ENCODE measurements at regions not wholly inside any gene's neighbourhood (a gene's known extent, or its start where the extent isn't known, plus 50 kb on each side); places are given as distances from the start of the nearest gene placed in this dataset.
"Not testable (repeated sequence)": the region's sequence is repeated elsewhere in the genome, so short reads cannot be mapped to it uniquely, and the experiment has no call there.

- no peak overlapping the region for H3K27ac ChIP-seq (ENCODE audit: control insufficient read depth, insufficient read depth)
- ChIA-PET CTCF (interaction anchor here (0.6 kb wide), 2 partner anchors 97 to 336 kb away, joined by 3 to 4 read pairs; no protein-coding TSS in a partner anchor), RAD21 (ENCODE audit: unreplicated experiment) (no interaction called here), SMC1A (ENCODE audit: uncharacterized antibody, unreplicated experiment) (no interaction called here), POLR2A (no interaction called here)
- no peaks in the 10 kb centered on the region for H3K4me1 ChIP-seq (ENCODE audit: control insufficient read depth, insufficient read depth, low read length)
- BruUV-seq (replicated peaks): no TSS peak
- in situ Hi-C loops (cut with MboI) (no loop called here), intact Hi-C loops (cut with micrococcal nuclease; ENCODE audit: unreplicated experiment) (no loop called here)
- H4K20me1 ChIP-seq (ENCODE audit: control insufficient read depth, insufficient read depth): no peaks in the 10 kb centered on the region
- H3K36me3 ChIP-seq (ENCODE audit: control insufficient read depth in 2 of 2, insufficient read depth in 2 of 2, low read length in 1 of 2): no peaks in the 10 kb centered on the region
- no peaks in the 10 kb centered on the region for H3K79me2 ChIP-seq (ENCODE audit: control insufficient read depth, insufficient read depth, low read length)
- DNase-seq (ENCODE audit: low read depth, low spot score) (no peak), ATAC-seq (no peak), FAIRE-seq (no peak)
- no peaks in the 10 kb centered on the region for H3K9me3 ChIP-seq (replicated peaks; ENCODE audit: control insufficient read depth, insufficient read depth, low read length)
- WGBS (ENCODE audit: insufficient coverage, insufficient replicate concordance, low lambda C conversion rate, missing lambda C conversion rate): 0% methylated on average over 3 of the region's 3 CpGs
- H3K27me3 ChIP-seq (replicated peaks in 1 of 2; ENCODE audit: control insufficient read depth in 2 of 2, insufficient read depth in 2 of 2, low read length in 1 of 2): no peaks in the 10 kb centered on the region
- TF ChIP-seq, protein P1, sequence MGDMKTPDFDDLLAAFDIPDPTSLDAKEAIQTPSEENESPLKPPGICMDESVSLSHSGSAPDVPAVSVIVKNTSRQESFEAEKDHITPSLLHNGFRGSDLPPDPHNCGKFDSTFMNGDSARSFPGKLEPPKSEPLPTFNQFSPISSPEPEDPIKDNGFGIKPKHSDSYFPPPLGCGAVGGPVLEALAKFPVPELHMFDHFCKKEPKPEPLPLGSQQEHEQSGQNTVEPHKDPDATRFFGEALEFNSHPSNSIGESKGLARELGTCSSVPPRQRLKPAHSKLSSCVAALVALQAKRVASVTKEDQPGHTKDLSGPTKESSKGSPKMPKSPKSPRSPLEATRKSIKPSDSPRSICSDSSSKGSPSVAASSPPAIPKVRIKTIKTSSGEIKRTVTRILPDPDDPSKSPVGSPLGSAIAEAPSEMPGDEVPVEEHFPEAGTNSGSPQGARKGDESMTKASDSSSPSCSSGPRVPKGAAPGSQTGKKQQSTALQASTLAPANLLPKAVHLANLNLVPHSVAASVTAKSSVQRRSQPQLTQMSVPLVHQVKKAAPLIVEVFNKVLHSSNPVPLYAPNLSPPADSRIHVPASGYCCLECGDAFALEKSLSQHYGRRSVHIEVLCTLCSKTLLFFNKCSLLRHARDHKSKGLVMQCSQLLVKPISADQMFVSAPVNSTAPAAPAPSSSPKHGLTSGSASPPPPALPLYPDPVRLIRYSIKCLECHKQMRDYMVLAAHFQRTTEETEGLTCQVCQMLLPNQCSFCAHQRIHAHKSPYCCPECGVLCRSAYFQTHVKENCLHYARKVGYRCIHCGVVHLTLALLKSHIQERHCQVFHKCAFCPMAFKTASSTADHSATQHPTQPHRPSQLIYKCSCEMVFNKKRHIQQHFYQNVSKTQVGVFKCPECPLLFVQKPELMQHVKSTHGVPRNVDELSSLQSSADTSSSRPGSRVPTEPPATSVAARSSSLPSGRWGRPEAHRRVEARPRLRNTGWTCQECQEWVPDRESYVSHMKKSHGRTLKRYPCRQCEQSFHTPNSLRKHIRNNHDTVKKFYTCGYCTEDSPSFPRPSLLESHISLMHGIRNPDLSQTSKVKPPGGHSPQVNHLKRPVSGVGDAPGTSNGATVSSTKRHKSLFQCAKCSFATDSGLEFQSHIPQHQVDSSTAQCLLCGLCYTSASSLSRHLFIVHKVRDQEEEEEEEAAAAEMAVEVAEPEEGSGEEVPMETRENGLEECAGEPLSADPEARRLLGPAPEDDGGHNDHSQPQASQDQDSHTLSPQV (IDR thresholded peaks at IDR 0.05): no peak
- TF ChIP-seq MEF2A (IDR thresholded peaks at IDR 0.05; ENCODE audit: insufficient read depth, low read depth, low read length) (no peak), CHD1 (IDR thresholded peaks at IDR 0.05; ENCODE audit: low read depth, low read length) (no peak), EZH2 (IDR thresholded peaks at IDR 0.05; ENCODE audit: borderline replicate concordance, control insufficient read depth, low read depth, low read length) (no peak)
- H2AFZ ChIP-seq (ENCODE audit: control insufficient read depth, low read depth, low read length): no peak overlapping the region
- H3K9ac ChIP-seq (ENCODE audit: control insufficient read depth, insufficient read depth, low read length): no peak overlapping the region
- no peak overlapping the region for H3K4me3 ChIP-seq
- no peak overlapping the region for H3K4me2 ChIP-seq (ENCODE audit: control insufficient read depth, insufficient read depth)
Observed at GRCh38 chr1:103441342-103441741, 84.2 kb upstream of the RNPC3 start.

- H3K4me2 ChIP-seq (ENCODE audit: control insufficient read depth, insufficient read depth); RAD21 ChIA-PET (ENCODE audit: unreplicated experiment); H3K27ac ChIP-seq (ENCODE audit: control insufficient read depth, insufficient read depth): not testable (repeated sequence)
Observed at GRCh38 chr1:103436568-103437100, 88.9 kb upstream of the RNPC3 start.

More at GRCh38 chr1:103436568-103437100, 88.9 kb upstream of the RNPC3 start:
- H3K9me3 ChIP-seq (replicated peaks; ENCODE audit: control insufficient read depth, insufficient read depth, low read length); H3K36me3 ChIP-seq (ENCODE audit: control insufficient read depth in 2 of 2, insufficient read depth in 2 of 2, low read length in 1 of 2); H2AFZ ChIP-seq (ENCODE audit: control insufficient read depth, low read depth, low read length); FAIRE-seq; H3K4me3 ChIP-seq; in situ Hi-C loops (cut with MboI); intact Hi-C loops (cut with micrococcal nuclease; ENCODE audit: unreplicated experiment); BruUV-seq (replicated peaks); H3K4me1 ChIP-seq (ENCODE audit: control insufficient read depth, insufficient read depth, low read length); DNase-seq (ENCODE audit: low read depth, low spot score); H3K79me2 ChIP-seq (ENCODE audit: control insufficient read depth, insufficient read depth, low read length); H4K20me1 ChIP-seq (ENCODE audit: control insufficient read depth, insufficient read depth); H3K27me3 ChIP-seq (replicated peaks in 1 of 2; ENCODE audit: control insufficient read depth in 2 of 2, insufficient read depth in 2 of 2, low read length in 1 of 2); ATAC-seq; CTCF ChIA-PET; H3K9ac ChIP-seq (ENCODE audit: control insufficient read depth, insufficient read depth, low read length); POLR2A ChIA-PET; SMC1A ChIA-PET (ENCODE audit: uncharacterized antibody, unreplicated experiment): not testable (repeated sequence)
- WGBS (ENCODE audit: insufficient coverage, insufficient replicate concordance, low lambda C conversion rate, missing lambda C conversion rate): 66% methylated on average over 4 of the region's 4 CpGs
